ENCODE measurements at regions not wholly inside any gene's neighbourhood (a gene's known extent, or its start where the extent isn't known, plus 50 kb on each side); places are given as distances from the start of the nearest gene placed in this dataset.

GRCh38 chr5:6029811-6030271 is 348.5 kb downstream of the MED10 start (continued):
- TF ChIP-seq IRF1 (CRISPR knock-in tag; IDR thresholded peaks at IDR 0.05) = no peak
- TF ChIP-seq IRF2 (CRISPR knock-in tag; IDR thresholded peaks at IDR 0.05; ENCODE audit: borderline replicate concordance, low read depth) = no peak
- no peak for TF ChIP-seq FOXP4 (CRISPR knock-in tag; IDR thresholded peaks at IDR 0.05)
- no peak for TF ChIP-seq ZNF219 (CRISPR knock-in tag; IDR thresholded peaks at IDR 0.05; ENCODE audit: borderline replicate concordance)

GRCh38 chr5:6026766-6027406 is 351.5 kb downstream of the MED10 start:
- Mint-ChIP-seq H3K27me3 (ENCODE audit: low read depth) (no peaks in the 10 kb centered on the region), H3K27ac (no peak overlapping the region), H3K4me1 (peaks cover 4% of the 10 kb centered on the region), H3K9me3 (peaks cover 9% of the 10 kb centered on the region), H3K36me3 (no peaks in the 10 kb centered on the region), H3K4me3 (no peak overlapping the region)
- no peak for TF ChIP-seq ATF1 (CRISPR knock-in tag; IDR thresholded peaks at IDR 0.05)
- no peak for TF ChIP-seq ZNF671 (CRISPR knock-in tag; IDR thresholded peaks at IDR 0.05)
- no peak for TF ChIP-seq AFF4 (CRISPR knock-in tag; IDR thresholded peaks at IDR 0.05; ENCODE audit: borderline replicate concordance)
- POLR2A ChIA-PET = no interaction called here
- ATAC-seq = no peak
- DNase-seq (ENCODE audit: low spot score) = no peak
- CTCF ChIA-PET = no interaction called here

GRCh38 chr5:6019612-6020011 is 358.7 kb downstream of the MED10 start:
- H3K27me3 Mint-ChIP-seq (ENCODE audit: low read depth) = no peaks in the 10 kb centered on the region
- no peak for DNase-seq (ENCODE audit: low spot score)
- H3K4me1 Mint-ChIP-seq = no peaks in the 10 kb centered on the region; the same call in 1 of the 2 replicates
- no peaks in the 10 kb centered on the region for H3K36me3 Mint-ChIP-seq
- ChIA-PET CTCF (no interaction called here), POLR2A (no interaction called here)
- no peak overlapping the region for H3K27ac Mint-ChIP-seq
- ATAC-seq = no peak
- H3K4me3 Mint-ChIP-seq = no peak overlapping the region
- TF ChIP-seq ATF2 (CRISPR knock-in tag; IDR thresholded peaks at IDR 0.05; ENCODE audit: borderline replicate concordance, low read depth) (no peak), ESRRA (CRISPR knock-in tag; IDR thresholded peaks at IDR 0.05; ENCODE audit: borderline replicate concordance) (no peak), ZNF512 (CRISPR knock-in tag; IDR thresholded peaks at IDR 0.05; ENCODE audit: borderline replicate concordance) (no peak), EMX1 (CRISPR knock-in tag; IDR thresholded peaks at IDR 0.05) (no peak), USF2 (CRISPR knock-in tag; IDR thresholded peaks at IDR 0.05) (no peak), FOXK1 (CRISPR knock-in tag; IDR thresholded peaks at IDR 0.05) (no peak), IRF1 (CRISPR knock-in tag; IDR thresholded peaks at IDR 0.05) (no peak), CREM (CRISPR knock-in tag; IDR thresholded peaks at IDR 0.05) (no peak), CDX4 (CRISPR knock-in tag; IDR thresholded peaks at IDR 0.05; ENCODE audit: borderline replicate concordance) (no peak), USF1 (CRISPR knock-in tag; IDR thresholded peaks at IDR 0.05) (no peak), FOXJ3 (CRISPR knock-in tag; IDR thresholded peaks at IDR 0.05; ENCODE audit: borderline replicate concordance) (no peak)
- H3K9me3 Mint-ChIP-seq = no peaks in the 10 kb centered on the region
